ENCODE measurements at regions not wholly inside any gene's neighbourhood (a gene's known extent, or its start where the extent isn't known, plus 50 kb on each side); places are given as distances from the start of the nearest gene placed in this dataset.

DNA sequence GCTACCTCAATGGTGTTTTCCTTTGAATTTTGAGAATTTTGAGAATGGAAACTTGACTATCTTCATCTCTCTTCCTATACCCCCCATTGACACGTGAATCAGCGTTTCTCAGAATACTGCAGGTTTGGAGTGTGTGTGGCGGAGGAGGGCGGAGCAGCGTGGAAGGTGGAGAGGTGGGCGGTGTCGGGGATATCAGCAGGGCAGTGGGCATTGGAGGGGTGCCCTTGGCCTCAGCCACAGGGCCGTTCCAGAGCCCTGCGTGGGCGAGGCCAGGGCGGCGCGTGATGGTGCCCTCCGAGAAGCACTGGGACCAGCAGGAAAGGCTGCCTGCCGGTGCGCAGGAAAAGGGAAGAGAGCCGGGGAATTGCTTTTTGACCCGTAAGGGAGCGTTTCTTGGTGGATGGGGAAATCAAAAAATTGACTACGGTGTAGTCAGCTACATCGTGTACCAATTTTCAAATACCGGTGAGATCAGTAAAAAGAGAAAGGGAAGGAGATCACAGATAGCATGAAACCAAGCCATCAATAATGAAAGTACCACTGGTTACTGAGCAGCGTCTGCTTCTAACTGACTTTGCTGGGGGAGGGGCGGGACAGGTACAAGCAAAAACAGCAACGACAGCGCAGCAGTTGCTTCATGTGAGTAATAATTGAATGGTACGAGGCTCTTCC is 82.7 kb upstream of the DUSP22 start:
- DNase-seq (ENCODE audit: low read depth): no peak

DNA sequence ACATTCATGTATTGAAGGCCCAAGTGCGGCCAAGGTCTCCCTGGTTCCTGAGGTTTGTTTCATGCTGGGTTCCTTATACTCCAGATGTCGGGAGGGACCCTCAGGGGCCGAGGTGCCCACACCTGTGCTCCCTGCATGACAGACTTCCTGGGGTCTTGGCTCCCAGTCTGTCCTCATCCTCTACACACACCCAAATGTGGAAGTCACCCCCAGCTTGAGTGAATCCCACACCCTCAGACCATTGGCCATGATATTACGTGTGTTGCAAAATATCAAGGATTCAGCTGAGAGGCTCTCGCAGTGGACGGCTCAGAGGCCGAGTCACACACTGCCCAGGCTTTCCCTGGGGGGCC is 82.2 kb upstream of the DUSP22 start:
- no peak for DNase-seq (ENCODE audit: low read depth)

DNA sequence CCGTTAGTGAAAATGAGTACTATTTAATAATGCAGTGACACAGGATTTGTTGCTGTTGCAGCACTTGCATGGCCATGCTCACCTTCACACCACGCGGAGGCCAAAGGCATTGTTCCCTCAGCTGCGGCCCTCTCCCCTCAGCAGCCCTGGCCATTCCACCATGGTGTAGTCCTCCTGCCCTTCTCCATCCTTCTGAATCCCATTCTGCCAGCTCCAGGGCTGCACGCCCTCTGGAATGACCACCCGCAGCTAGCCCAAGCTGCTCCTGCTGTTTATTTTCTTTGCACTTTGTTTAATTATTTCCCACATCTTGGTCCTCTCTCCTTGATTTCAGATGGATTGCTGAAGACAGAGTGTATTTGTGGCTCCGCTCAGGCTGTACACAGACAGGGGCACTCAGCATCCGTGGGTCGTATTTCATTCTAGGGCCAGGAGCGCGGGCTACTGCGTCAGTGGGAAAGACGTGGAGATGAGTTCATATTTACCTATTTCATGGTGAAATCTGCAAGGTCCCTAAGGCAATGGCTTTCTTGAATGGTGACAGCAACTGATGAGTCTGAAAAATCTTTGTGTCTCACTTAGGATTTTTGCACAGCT is 81.4 kb upstream of the DUSP22 start:
- no peak for DNase-seq (ENCODE audit: low read depth)

GRCh38 chr6:211871-212497 is 80.3 kb upstream of the DUSP22 start:
- DNase-seq (ENCODE audit: low read depth): no peak

DNA sequence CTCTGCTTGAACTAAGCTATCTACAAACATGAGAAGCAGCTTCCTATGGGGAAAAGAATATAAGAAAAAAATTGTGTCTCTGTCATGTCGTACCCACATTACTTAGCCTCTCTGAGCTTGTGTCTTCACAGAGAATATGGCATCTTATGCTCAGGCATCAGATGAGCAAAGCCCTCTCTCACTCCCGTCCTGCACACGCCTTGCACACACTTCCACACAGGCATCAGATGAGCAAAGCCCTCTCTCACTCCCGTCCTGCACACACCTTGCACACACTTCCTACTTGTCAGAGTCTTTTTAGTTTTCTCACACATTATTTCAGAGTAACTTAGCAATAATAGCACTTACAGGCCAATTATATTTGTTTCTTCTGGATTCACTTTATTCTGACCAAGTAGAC is 79.0 kb upstream of the DUSP22 start:
- DNase-seq (ENCODE audit: low read depth): no peak

- no peak for DNase-seq (ENCODE audit: low read depth)
Observed at GRCh38 chr6:214428-214827, 77.9 kb upstream of the DUSP22 start.

GRCh38 chr6:215335-216034 is 76.8 kb upstream of the DUSP22 start:
- no peak for DNase-seq (ENCODE audit: low read depth)

- no peak for DNase-seq (ENCODE audit: low read depth)
Observed at GRCh38 chr6:217048-217659, 75.1 kb upstream of the DUSP22 start.

DNA sequence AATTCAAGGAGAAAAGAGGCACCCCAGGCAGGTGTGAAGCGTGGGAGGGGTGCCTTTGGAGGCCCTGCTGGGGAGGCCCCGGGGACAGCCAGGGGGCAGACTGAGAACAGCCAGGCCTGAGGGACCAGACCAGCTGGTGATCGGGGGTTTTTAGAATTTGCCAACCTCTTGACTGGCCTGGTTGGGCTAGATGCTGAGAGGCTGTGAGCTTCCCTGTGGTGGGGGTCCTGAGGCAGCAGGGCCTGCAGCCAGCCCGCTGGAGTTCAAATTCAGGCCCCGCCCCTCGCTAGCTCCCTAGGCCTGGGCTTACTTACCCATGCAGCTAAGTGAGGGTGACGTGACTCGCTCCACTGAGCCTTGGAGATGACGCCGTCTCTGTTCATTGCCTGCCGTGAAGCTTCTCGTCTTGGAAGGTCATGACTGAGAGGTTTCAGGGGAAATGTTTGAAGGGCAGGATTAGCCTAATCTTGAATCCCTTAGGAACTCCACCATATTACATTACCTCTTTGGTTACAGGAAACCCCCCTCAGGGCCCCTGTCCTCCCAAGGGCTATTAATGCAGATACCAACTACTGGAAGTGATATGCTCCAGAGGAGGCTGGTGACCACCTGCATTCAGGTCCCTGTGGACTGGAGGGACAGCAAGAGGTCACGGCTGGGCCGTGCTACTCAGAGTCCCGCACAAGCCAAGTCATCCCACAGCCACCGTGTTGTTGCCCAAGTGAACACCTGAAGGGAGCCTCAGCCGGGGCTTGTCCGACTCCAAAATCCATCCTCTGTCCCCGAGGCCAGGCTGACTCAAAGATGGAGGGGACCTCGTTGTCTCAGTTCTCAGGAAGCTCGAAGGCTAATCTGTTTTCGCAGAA is 73.9 kb upstream of the DUSP22 start:
- DNase-seq (ENCODE audit: low read depth): no peak

DNA sequence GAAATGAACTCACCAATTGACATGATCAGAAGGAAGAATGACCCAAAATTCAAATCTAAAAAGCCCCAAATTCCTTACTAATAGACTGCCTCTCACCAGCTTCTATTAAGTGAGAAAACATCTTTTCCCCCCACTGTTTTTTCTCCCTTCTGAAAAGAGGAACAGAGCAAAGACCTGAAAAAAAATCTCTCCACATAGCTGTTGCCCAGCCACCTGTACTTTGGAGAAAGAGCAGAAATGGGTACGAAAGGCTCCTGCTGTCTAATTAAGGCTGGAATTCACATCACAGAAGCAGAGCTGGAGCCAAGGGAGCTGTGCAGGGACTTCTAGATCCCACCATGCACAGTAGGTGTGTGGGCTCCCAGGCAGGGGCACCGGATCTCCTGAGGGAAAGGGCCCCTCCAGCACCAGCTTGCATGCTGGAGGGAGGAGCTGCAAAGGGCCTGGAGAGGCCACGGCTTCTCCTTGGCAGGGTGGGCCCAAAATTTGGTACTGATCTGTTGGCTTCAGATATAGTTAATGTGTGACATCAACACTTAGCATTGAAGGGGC is 73.2 kb upstream of the DUSP22 start:
- DNase-seq (ENCODE audit: low read depth): no peak

GRCh38 chr6:219641-220198 is 72.6 kb upstream of the DUSP22 start:
- no peak for DNase-seq (ENCODE audit: low read depth)

- no peak for DNase-seq (ENCODE audit: low read depth)
Observed at GRCh38 chr6:220312-220711, 72.0 kb upstream of the DUSP22 start.

DNA sequence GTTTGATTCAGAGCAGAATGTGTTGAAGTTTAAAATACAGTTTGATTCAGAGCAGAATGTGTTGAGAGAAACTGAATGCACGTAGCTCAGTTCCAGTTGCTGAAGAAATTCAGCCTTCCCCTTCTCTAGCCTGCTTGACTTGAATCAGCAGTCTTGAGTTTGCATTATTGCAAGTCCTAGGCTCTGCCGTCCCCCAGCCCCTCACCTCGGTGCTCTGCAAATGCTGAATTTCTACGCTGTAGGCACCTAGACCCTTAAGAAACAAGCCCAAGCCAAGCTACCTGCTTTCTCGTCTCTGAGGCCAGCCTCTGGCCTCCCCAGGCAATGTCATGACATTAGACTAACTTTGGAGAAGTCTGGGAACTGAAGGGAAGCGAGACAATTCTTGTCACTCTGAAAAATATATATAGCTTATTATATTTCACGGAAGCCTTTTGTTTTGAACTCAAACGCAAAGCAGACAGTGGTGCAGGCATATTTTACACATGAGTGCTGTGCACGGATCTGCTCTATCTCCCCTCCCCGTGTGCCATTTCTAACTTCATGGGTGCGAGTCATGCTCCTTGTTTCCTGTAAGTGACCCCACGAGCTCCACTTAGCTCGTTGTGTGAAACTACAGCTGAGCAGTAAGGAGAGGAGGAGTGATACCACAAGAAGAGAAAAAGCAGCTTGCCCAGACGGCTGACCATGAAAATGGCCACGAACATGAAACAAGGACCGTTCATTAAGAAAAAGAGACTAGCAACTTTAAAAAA is 71.4 kb upstream of the DUSP22 start:
- DNase-seq (ENCODE audit: low read depth): no peak

DNA sequence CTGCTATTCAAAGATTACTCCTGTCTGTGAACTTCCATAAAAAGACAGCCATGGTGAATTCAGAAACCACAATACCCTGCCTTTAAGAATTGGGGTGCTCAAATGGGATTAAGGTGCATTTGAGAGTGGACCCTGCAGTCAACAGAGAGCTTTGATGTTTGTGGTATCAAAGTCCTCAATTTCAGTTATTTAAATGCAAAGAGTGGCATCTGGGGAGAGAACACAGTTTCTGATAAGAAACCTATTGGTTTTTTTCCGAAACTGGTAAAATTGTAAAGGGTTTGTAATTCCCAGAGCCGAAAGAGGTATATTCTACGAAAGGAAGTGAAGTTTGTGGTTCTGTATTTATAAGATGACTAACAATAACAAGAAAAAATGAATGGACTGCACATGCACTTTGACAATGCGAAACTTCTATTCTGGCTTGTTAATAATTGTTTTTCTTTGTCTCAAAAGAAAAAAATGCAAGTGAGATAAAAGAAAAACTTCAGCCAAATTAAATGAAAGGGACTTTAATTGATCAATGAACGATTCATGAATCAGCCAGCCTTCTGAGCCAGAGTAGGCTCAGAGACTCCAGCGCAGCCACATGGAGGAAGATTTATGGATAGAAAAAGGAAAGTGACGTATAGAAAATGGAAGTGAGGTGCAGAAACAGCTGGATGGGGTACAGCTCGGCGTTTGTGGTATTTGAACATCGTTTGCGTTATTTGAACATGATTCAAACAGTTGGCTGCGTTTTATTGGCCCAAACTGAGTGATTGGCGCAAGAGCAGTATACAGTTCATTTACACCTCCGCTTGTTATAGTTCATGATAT is 70.5 kb upstream of the DUSP22 start:
- DNase-seq (ENCODE audit: low read depth): no peak

DNA sequence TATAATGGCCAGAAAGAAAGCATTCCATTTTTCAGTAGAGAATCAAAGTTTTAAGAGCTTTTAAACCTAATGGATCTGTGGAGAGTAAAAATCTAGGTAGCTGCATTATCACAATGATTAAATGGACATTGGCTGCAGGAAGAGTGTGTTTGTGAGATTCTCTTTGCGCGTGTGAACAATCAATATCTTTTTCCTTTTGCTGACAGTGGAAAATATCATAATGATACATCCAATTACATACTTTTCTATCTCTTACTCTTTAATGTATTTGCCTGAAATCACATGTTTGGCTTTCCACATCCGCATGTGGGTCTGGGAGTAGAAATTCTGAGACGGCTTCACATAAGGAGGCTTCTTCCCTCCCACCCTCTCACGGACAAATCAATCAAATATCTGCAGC is 69.8 kb upstream of the DUSP22 start:
- DNase-seq (ENCODE audit: low read depth): no peak

DNA sequence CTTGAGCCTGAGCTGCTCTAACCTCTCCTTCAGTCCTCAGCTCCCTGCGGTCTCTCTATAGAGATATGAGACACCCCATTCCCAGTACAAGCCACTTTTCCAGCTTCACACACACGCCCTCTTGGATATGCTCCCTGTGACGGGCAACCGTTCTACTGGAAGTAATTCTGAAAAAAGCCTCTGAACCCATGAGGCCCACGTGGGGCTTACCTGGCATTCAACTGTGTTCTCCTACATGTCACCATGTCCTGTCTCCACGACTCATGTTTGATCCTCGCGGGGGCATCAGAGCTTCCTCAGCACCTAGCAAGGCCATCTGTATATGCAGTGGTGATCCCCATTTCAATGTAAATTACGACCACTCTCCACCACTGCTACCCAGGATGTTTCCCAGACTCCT is 69.2 kb upstream of the DUSP22 start:
- no peak for DNase-seq (ENCODE audit: low read depth)

DNA sequence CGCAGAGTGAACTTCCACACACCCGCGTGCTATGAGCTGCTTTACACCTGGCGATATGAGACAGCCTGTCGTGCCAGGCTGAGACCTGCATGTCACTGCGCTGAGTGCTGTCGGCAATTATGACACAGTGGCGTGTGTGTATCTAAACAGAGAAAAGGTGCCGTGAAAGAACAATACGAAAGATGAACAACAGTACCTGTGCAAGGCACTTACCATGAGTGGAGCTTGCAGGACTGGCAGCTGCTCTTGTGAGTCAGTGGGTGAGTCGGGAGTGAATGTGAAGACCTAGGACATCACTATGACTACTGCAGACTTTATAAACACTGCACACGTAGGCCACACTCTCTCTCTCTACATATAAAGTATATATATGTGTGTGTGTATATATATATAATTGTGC is 68.5 kb upstream of the DUSP22 start:
- no peak for DNase-seq (ENCODE audit: low read depth)

- DNase-seq (ENCODE audit: low read depth): no peak
Observed at GRCh38 chr6:224350-224749, 67.9 kb upstream of the DUSP22 start.

DNA sequence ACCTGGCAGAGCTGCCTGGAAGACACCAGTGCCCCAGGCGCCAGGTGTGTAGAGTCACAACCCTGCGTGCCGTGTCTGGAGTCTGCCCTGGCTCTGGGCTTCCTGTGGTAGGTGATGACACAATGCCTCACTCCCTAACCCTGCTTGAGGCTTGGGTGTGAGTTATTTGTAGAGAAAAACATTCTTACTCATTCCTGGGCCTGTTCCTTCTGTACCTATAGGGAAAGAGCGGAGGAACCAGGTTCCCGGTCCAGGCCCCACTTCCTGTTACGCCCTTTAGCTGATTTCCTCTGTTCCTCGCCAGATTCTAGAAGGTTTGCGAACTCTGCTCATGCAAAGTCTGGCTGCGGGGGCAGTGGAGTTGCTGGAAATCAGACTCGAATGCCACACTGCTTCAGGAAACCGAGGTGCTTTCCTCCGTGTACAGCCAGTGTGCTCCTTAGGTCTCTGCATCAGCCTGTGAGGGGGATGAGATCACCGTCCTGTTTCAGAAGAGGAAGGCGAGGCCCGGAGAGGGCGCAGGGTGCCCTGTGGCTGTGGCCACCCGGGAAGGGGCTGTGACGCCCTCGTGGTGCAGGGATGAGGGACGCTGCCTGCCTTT is 67.1 kb upstream of the DUSP22 start:
- DNase-seq (ENCODE audit: low read depth): no peak
